ENCODE measurements at regions not wholly inside any gene's neighbourhood (a gene's known extent, or its start where the extent isn't known, plus 50 kb on each side); places are given as distances from the start of the nearest gene placed in this dataset.

DNA sequence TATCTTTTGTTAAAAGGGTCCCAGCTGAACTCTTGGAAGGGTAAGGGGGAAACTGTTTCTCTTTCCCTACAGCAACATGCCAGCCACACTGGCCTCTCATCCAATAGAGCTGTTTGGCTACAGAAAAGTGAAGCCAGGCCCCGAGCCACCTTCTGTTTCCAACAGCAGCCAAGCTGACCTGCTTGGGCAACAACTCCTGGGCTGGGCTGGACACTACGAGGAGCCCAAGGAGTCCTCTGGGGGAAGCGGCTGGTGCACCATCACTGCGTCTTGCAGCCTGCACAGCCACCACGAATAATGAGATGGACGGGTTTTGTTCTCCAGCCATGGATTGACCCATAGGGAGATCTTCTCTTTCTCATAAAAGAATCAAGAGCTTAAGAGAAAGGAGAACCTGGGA lies 624.9 kb downstream of the NPHP4 start:
- TF ChIP-seq, protein P1, sequence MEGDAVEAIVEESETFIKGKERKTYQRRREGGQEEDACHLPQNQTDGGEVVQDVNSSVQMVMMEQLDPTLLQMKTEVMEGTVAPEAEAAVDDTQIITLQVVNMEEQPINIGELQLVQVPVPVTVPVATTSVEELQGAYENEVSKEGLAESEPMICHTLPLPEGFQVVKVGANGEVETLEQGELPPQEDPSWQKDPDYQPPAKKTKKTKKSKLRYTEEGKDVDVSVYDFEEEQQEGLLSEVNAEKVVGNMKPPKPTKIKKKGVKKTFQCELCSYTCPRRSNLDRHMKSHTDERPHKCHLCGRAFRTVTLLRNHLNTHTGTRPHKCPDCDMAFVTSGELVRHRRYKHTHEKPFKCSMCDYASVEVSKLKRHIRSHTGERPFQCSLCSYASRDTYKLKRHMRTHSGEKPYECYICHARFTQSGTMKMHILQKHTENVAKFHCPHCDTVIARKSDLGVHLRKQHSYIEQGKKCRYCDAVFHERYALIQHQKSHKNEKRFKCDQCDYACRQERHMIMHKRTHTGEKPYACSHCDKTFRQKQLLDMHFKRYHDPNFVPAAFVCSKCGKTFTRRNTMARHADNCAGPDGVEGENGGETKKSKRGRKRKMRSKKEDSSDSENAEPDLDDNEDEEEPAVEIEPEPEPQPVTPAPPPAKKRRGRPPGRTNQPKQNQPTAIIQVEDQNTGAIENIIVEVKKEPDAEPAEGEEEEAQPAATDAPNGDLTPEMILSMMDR (IDR thresholded peaks at IDR 0.05) = no peak
- TF ChIP-seq EP300 (IDR thresholded peaks at IDR 0.05; ENCODE audit: low read depth) = no peak
